HepG2 (cell line): ENCODE measurements at regions not wholly inside any gene's neighbourhood (a gene's known extent, or its start where the extent isn't known, plus 50 kb on each side); places are given as distances from the start of the nearest gene placed in this dataset.

Experiments
- AGO1 ChIP-seq: fragments of 200-400 bp; formaldehyde crosslinking; IDR thresholded peaks from 2 replicates; pipeline ENCODE4 v1.6.1; 2017; ENCODE audit warnings: mild to moderate bottlenecking, low read depth, low read length, moderate library complexity; ENCODE audit not compliant: poor library complexity, severe bottlenecking
- AKNA ChIP-seq: sonication (generic); formaldehyde crosslinking; IDR thresholded peaks from 2 replicates; pipeline ENCODE4 v1.4.0; 2020; ENCODE audit warnings: missing genetic modification reagents, borderline replicate concordance
- ATF6 ChIP-seq: sonication (generic); formaldehyde crosslinking; conservative IDR thresholded peaks from 2 replicates; pipeline ENCODE4 v1.4.0; 2020; ENCODE audit warnings: missing genetic modification reagents
- ATF7-NPFF ChIP-seq: sonication (generic); formaldehyde crosslinking; IDR thresholded peaks from 2 replicates; pipeline ENCODE4 v1.8.1; 2023; ENCODE audit warnings: mild to moderate bottlenecking, low read depth, missing genetic modification reagents, moderate library complexity
- ATM ChIP-seq: fragments of 450-650 bp; IDR thresholded peaks from 2 replicates; pipeline ENCODE4 v1.7.1; 2017; ENCODE audit warnings: mild to moderate bottlenecking, borderline replicate concordance
- ELK4 ChIP-seq: sonication (generic); formaldehyde crosslinking; IDR thresholded peaks from 2 replicates; pipeline ENCODE4 v1.9.0; 2021; ENCODE audit warnings: missing genetic modification reagents, borderline replicate concordance
- GFI1 ChIP-seq: sonication (generic); formaldehyde crosslinking; IDR thresholded peaks from 2 replicates; pipeline ENCODE4 v1.5.0; 2020; ENCODE audit warnings: missing genetic modification reagents, mild to moderate bottlenecking, borderline replicate concordance
- HMG20A ChIP-seq: IDR thresholded peaks from 2 replicates; pipeline ENCODE4 v1.6.1; 2016; ENCODE audit warnings: borderline replicate concordance
- HMG20B ChIP-seq: conservative IDR thresholded peaks from 2 replicates; pipeline ENCODE4 v1.6.1; 2016; ENCODE audit warnings: missing genetic modification reagents, missing compliant biosample characterization
- NCOA2 ChIP-seq: sonication (generic); formaldehyde crosslinking; IDR thresholded peaks from 2 replicates; pipeline ENCODE4 v1.8.0; 2022; ENCODE audit warnings: inconsistent platforms
- NFE2L2 ChIP-seq: fragments of 150-350 bp; IDR thresholded peaks from 2 replicates; pipeline ENCODE4 v1.6.1; 2014; ENCODE audit warnings: low read length
- PHF5A ChIP-seq: IDR thresholded peaks from one replicate; pipeline ENCODE4 v1.6.1; 2018; ENCODE audit warnings: low read depth, missing genetic modification reagents; ENCODE audit not compliant: unreplicated experiment
- POLR2A ChIP-seq, 2 experiments: IDR thresholded peaks; 2 replicates each; pipeline ENCODE4 v1.6.1; 2011; ENCODE audit warnings: low read depth in 2 of 2, low read length in 2 of 2, mild to moderate bottlenecking in 1 of 2, moderate library complexity in 1 of 2; ENCODE audit not compliant: insufficient read depth in 1 of 2
- TEF ChIP-seq: sonication (generic); formaldehyde crosslinking; IDR thresholded peaks from 2 replicates; pipeline ENCODE4 v1.5.0; 2020; ENCODE audit warnings: missing genetic modification reagents
- ZNF282 ChIP-seq: fragments of 450-650 bp; IDR thresholded peaks from 2 replicates; pipeline ENCODE4 v1.6.1; 2018; ENCODE audit not compliant: partially characterized antibody
- ZNF317 ChIP-seq: sonication (generic); formaldehyde crosslinking; IDR thresholded peaks from 2 replicates; pipeline ENCODE4 v1.5.0; 2020; ENCODE audit warnings: mild to moderate bottlenecking, missing genetic modification reagents
- ZNF496 ChIP-seq: sonication (generic); formaldehyde crosslinking; IDR thresholded peaks from 2 replicates; pipeline ENCODE4 v1.8.1; 2023; ENCODE audit warnings: mild to moderate bottlenecking, moderate library complexity, missing genetic modification reagents; ENCODE audit not compliant: insufficient replicate concordance
- ZNF605 ChIP-seq: sonication (generic); formaldehyde crosslinking; IDR thresholded peaks from 2 replicates; pipeline ENCODE4 v1.8.0; 2022; ENCODE audit warnings: mild to moderate bottlenecking, missing genetic modification reagents
- ZNF782 ChIP-seq: sonication (generic); formaldehyde crosslinking; IDR thresholded peaks from 2 replicates; pipeline ENCODE4 v1.4.0; 2020; ENCODE audit warnings: missing genetic modification reagents, mild to moderate bottlenecking, borderline replicate concordance
- ZSCAN29 ChIP-seq: sonication (generic); formaldehyde crosslinking; conservative IDR thresholded peaks from 2 replicates; pipeline ENCODE4 v1.4.0; 2020; ENCODE audit warnings: mild to moderate bottlenecking, missing genetic modification reagents

GRCh38 chr14:50001151-50001998 lies 108.5 kb downstream of the ARF6 start (continued):
- TF ChIP-seq ATF6: no peak
- no peak for TF ChIP-seq TEF (CRISPR knock-in tag)
- TF ChIP-seq ZNF282: no peak
- no peak for TF ChIP-seq ATF7-NPFF (CRISPR knock-in tag)
- TF ChIP-seq ZNF605 (CRISPR knock-in tag): no peak; the same call in 1 of the 2 replicates
- TF ChIP-seq ZNF782 (CRISPR knock-in tag): peak; percentile 43; the same call in 1 of the 2 replicates
- no peak for TF ChIP-seq ZNF317 (CRISPR knock-in tag)
- no peak for TF ChIP-seq HMG20B
- TF ChIP-seq HMG20A (CRISPR knock-in tag): no peak; the same call in 1 of the 2 replicates
- no peak for TF ChIP-seq ELK4 (CRISPR knock-in tag)
- 0 out of 2 replicates have a peak, but pooled peaks have one; percentile 44 for TF ChIP-seq ZSCAN29 (CRISPR knock-in tag)
- no peak for TF ChIP-seq ZNF496 (CRISPR knock-in tag)
- TF ChIP-seq AKNA (CRISPR knock-in tag): no peak
- no peak for TF ChIP-seq NCOA2 (CRISPR knock-in tag)
- no peak for TF ChIP-seq AGO1
- TF ChIP-seq PHF5A (CRISPR knock-in tag): no peak
- TF ChIP-seq GFI1 (CRISPR knock-in tag): no peak
- TF ChIP-seq NFE2L2: no peak
- peak; percentile 64 to 81 for TF ChIP-seq POLR2A (IDR thresholded peaks at IDR 0.05; ENCODE audit: insufficient read depth in 1 of 2, low read depth in 2 of 2, low read length in 2 of 2)
- no peak for TF ChIP-seq ATM
